GM12873 (cell line): ENCODE measurements at regions not wholly inside any gene's neighbourhood (a gene's known extent, or its start where the extent isn't known, plus 50 kb on each side); places are given as distances from the start of the nearest gene placed in this dataset.

Experiments used
- TF ChIP-seq, protein P1 (sequence below): IDR thresholded peaks from 2 replicates; pipeline ENCODE4 v1.5.1; 2012; ENCODE audit warnings: low read depth, mild to moderate bottlenecking, moderate library complexity, low read length, control low read depth; ENCODE audit not compliant: insufficient read depth; ENCODE audit errors: missing control alignments

DNA sequence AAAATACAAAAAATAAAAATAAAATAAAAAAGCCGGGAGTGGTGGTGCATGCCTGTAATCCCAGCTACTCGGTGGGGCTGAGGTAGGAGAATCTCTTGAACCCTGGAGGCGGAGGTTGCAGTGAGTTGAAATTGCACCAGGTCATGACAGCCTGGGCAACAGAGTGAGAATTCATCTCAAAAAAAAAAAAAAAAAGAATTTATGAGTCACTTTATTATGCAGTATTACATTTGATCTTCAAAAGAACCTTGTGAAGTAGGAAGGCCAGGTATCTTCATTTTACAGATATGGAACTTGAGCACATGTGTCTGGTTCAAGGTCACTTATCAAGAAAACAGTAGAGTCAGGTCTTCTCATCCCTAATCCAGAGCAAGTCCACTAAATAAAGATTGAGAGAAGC is 459.4 kb upstream of the HNRNPA3 start:
- TF ChIP-seq, protein P1, sequence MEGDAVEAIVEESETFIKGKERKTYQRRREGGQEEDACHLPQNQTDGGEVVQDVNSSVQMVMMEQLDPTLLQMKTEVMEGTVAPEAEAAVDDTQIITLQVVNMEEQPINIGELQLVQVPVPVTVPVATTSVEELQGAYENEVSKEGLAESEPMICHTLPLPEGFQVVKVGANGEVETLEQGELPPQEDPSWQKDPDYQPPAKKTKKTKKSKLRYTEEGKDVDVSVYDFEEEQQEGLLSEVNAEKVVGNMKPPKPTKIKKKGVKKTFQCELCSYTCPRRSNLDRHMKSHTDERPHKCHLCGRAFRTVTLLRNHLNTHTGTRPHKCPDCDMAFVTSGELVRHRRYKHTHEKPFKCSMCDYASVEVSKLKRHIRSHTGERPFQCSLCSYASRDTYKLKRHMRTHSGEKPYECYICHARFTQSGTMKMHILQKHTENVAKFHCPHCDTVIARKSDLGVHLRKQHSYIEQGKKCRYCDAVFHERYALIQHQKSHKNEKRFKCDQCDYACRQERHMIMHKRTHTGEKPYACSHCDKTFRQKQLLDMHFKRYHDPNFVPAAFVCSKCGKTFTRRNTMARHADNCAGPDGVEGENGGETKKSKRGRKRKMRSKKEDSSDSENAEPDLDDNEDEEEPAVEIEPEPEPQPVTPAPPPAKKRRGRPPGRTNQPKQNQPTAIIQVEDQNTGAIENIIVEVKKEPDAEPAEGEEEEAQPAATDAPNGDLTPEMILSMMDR = no peak

DNA sequence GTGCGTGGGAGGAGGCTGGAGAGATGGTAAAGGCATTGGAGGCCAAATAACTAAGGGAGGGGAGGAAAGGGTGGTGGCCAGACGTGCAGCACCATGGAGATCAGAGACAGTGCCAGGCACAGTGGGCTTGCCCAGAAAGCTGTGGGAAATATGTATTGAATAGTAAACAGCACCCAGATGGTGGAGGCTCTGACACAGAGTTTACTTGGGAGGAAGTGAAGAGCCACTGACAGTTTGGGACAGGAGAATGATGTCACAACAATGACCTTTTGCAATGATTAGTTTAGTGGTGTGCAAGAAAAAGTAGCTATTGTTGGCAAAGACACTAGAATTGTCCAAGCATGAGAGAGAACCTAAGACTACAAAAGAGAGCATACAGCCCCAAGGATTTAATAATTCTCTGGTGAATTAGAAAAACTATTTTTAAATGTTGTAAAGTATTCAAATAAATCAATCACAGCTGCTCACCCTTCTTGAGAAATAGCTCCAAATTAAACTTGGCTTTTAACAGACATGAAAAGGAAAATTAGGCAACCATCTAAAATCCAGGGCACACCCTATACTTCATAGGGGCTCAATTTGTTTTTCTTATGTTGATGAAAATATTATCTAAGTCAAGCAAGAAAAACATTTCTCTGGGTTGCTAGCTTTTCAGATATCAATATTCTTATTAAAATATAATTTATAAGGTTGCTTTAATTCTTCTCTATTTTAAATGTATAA is 458.7 kb upstream of the HNRNPA3 start:
- TF ChIP-seq, protein P1 = no peak

DNA sequence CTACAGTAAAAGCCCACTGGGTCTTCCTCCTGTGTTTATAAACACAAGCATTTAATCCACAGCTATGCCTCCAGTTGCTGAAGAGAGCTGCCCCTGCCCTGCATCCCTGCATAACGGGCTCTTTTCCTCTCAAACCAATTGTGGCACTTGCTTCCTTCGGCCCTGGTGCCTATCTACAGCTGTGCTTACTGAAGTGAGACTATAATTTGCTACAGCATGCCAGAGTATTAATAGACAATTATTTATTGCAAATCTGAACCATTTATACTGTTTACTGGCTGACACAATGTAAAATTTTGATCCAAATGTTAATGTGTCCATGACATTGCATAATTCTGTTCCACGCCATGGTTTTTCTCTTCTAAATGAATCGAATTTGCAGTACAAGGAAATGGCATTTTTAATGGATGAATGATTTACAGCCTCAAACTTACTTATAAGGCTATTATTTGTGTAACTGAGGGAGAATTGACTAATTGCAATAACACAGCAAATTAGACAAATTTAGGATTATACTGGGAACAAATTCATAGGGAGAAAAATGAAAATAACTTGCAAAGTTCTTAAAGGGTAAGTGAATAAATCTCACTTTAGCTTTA is 457.0 kb upstream of the HNRNPA3 start:
- TF ChIP-seq, protein P1 = no peak

DNA sequence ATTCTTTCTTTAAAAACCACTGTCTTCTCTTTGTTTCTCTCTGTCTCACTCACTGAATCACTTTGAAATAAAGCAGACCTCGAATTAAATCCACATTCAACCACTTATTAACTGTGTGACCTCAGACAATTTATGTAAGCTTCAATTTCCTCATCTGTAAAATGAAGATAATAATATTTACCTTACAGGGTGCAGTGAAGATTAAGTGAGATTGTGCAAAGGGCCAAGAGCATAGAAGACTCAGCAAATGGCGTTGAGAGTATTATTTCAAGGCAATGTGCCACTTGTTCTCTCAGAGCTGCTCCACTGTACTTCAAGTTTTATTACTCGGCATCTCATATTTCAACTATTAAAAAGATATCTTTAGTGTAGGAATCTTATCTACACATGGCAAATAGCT is 454.2 kb upstream of the HNRNPA3 start:
- TF ChIP-seq, protein P1 = no peak

DNA sequence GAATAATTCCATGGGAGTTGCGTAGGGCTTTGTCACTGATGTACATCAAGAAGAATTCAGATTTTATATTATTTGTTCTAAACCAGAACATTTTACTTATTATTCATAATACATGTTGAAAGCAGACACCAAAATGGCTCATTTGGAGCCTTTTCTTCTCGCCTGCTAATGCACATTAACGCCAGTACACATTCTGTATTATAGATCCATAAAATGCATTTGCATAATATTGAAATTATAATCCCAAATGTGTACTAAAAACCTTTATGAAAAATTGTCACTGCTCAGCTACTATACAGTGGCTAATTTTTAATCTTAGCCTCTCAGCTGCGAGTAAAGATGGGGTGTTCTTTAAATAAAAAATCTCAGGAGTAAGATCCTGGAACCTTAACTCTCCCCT is 452.2 kb upstream of the HNRNPA3 start:
- TF ChIP-seq, protein P1 = no peak

DNA sequence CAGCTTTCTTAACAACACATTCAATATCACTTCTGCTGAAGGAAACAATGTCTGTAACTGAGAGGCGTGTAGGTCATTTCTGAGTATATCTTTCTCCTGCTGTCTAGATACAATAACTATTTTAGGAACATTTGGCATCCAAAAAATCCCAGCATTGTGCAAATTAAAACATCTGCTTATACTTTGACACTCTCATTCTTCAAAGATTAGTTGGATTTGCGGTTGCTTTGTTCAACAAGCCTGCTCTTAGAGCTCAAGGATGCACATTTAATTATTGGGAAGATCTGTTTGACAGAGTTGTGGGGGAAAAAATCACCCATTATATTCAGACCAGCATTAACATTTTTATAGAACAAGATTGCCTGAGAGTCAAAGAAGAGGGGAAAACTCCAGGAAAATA is 449.5 kb upstream of the HNRNPA3 start:
- TF ChIP-seq, protein P1 = no peak

DNA sequence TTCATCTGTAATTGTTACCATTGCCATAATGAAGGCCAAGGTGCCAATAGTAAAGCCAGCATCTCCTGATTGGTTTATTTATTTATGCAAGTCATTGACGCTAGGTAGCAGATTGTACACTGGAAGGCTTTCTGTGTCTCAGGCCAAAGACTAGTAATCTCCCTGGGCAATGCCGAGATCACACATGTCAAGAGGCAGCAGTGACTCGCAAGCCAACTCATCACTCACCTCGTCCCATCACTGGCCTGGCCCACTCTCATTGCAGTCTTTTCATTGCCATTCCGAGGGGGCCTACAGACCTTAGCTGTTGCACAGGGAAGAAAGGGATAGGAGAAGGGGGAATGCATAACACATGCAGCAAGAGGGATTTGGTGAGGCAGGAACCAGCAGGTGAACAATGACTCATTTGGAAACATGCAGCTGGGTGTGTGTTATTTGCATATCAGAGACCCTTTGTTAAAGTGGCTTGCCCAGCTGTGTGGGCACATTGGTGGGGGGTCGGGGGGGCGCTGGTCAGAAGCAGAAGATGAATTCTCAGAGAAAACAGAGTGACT is 448.7 kb upstream of the HNRNPA3 start:
- TF ChIP-seq, protein P1 = no peak
